A673 (cell line): ENCODE measurements at regions not wholly inside any gene's neighbourhood (a gene's known extent, or its start where the extent isn't known, plus 50 kb on each side); places are given as distances from the start of the nearest gene placed in this dataset.
A peak's percentile ranks its signal among the peaks of the same experiment; 100 is the strongest.

Experiments
- BruUV-seq: library from RNA; stranded (reverse); fragments of 400-500 nt; replicated peaks from 2 replicates; lab custom pipeline; 2021; lab: Mats Ljungman, UMichigan
- CTCF ChIA-PET: fragments of 300-600 bp; sonication (Branson Sonifier 250); formaldehyde crosslinking; loops from one replicate; lab custom pipeline; 2022; ENCODE audit warnings: antibody characterized with exemption; lab: Charles Lee
- POLR2A ChIA-PET: fragments of 300-600 bp; sonication (Branson Sonifier 250); formaldehyde crosslinking; loops from one replicate; lab custom pipeline; 2022; ENCODE audit warnings: antibody characterized with exemption; ENCODE audit not compliant: low non-redundant PET; lab: Charles Lee
- DNase-seq: peaks from one replicate; pipeline ENCODE4 v3.0.0-alpha.2; 2015; ENCODE audit warnings: low spot score
- H3K27ac ChIP-seq: fragments of 200-600 bp; sonication (generic); 2 replicates; pipeline ENCODE4 v1.5.1; 2016; ENCODE audit warnings: mixed run types, low read depth, mild to moderate bottlenecking, mixed read lengths, antibody characterized with exemption, low read length; ENCODE audit not compliant: poor library complexity, severe bottlenecking
- H3K27me3 ChIP-seq: fragments of 200-600 bp; sonication (generic); replicated peaks from 2 replicates; pipeline ENCODE4 v1.6.1; 2017; ENCODE audit warnings: mixed run types, low read depth, mild to moderate bottlenecking, mixed read lengths, antibody characterized with exemption, low read length; ENCODE audit not compliant: insufficient read depth, poor library complexity
- H3K36me3 ChIP-seq: fragments of 200-600 bp; sonication (generic); 2 replicates; pipeline ENCODE4 v1.6.1; 2016; ENCODE audit warnings: mixed run types, mild to moderate bottlenecking, mixed read lengths, antibody characterized with exemption, low read length; ENCODE audit not compliant: insufficient read depth, poor library complexity, severe bottlenecking
- H3K4me1 ChIP-seq: fragments of 200-600 bp; sonication (generic); 2 replicates; pipeline ENCODE4 v1.6.1; 2017; ENCODE audit warnings: mixed run types, mild to moderate bottlenecking, mixed read lengths, antibody characterized with exemption, low read length; ENCODE audit not compliant: insufficient read depth, poor library complexity, severe bottlenecking
- H3K4me3 ChIP-seq: fragments of 200-600 bp; sonication (generic); 2 replicates; pipeline ENCODE4 v1.5.1; 2016; ENCODE audit warnings: low read depth, mixed run types, mild to moderate bottlenecking, mixed read lengths, low read length; ENCODE audit not compliant: poor library complexity, severe bottlenecking
- H3K9me3 ChIP-seq: fragments of 200-600 bp; sonication (generic); 2 replicates; pipeline ENCODE4 v1.6.1; 2016; ENCODE audit warnings: mixed run types, low read depth, mild to moderate bottlenecking, mixed read lengths, antibody characterized with exemption, low read length; ENCODE audit not compliant: poor library complexity, severe bottlenecking
- CTCF ChIP-seq: fragments of 300-800, 200-600 bp; sonication (generic); conservative IDR thresholded peaks from 2 replicates; pipeline ENCODE4 v1.5.1; 2017; ENCODE audit warnings: low read depth, mild to moderate bottlenecking, antibody characterized with exemption, low read length, moderate library complexity, mixed read lengths
- EZH2 ChIP-seq: fragments of 200-600 bp; sonication (generic); IDR thresholded peaks from 2 replicates; pipeline ENCODE4 v1.6.1; 2017; ENCODE audit warnings: borderline replicate concordance, low read depth, mild to moderate bottlenecking, mixed read lengths, antibody characterized with exemption, low read length; ENCODE audit not compliant: poor library complexity, severe bottlenecking
- intact Hi-C: fragments of 100-400 bp; cut with micrococcal nuclease; formaldehyde crosslinking; loops from one replicate; pipeline ENCODE4 v1.10.0; 2022; ENCODE audit not compliant: unreplicated experiment

- DNase-seq, result no peak
- Histone ChIP-seq H3K27me3 (no peaks in the 10 kb centered on the region), H3K4me1 (no peaks in the 10 kb centered on the region), H3K27ac (no peak overlapping the region), H3K9me3 (no peaks in the 10 kb centered on the region), H3K4me3 (no peak overlapping the region), H3K36me3 (no peaks in the 10 kb centered on the region)
- intact Hi-C loops, result no loop called here
- POLR2A ChIA-PET, result no interaction called here
- CTCF ChIA-PET, result no interaction called here
- BruUV-seq, result no TSS peak
- TF ChIP-seq CTCF (no peak), EZH2 (no peak)
Measured at GRCh38 chr16:61371388-61371787, 664.9 kb downstream of the CDH8 start.

GRCh38 chr16:61370564-61370963 lies 665.7 kb downstream of the CDH8 start:
- TF ChIP-seq CTCF (no peak), EZH2 (no peak)
- CTCF ChIA-PET, result no interaction called here
- DNase-seq, result no peak
- Histone ChIP-seq H3K36me3 (no peaks in the 10 kb centered on the region), H3K27me3 (no peaks in the 10 kb centered on the region), H3K27ac (no peak overlapping the region), H3K9me3 (no peaks in the 10 kb centered on the region), H3K4me1 (no peaks in the 10 kb centered on the region), H3K4me3 (no peak overlapping the region)
- BruUV-seq, result no TSS peak
- POLR2A ChIA-PET, result no interaction called here
- intact Hi-C loops, result no loop called here

- peak; percentile 49 for DNase-seq
- H3K27me3 ChIP-seq, result no peaks in the 10 kb centered on the region
- H3K4me3 ChIP-seq, result no peak overlapping the region
- no peaks in the 10 kb centered on the region for H3K4me1 ChIP-seq
- POLR2A ChIA-PET, result no interaction called here
- no peak for TF ChIP-seq EZH2
- peak; percentile 47 for TF ChIP-seq CTCF
- no TSS peak for BruUV-seq
- CTCF ChIA-PET, result no interaction called here
- H3K27ac ChIP-seq, result no peak overlapping the region
- no peaks in the 10 kb centered on the region for H3K36me3 ChIP-seq
- no peaks in the 10 kb centered on the region for H3K9me3 ChIP-seq
- intact Hi-C loops, result loop anchor here (1.0 kb wide), 1 partner anchor 359 kb away; no protein-coding TSS in a partner anchor
Measured at GRCh38 chr16:61366006-61366405, 670.2 kb downstream of the CDH8 start.
